Activated CD8-positive, alpha-beta T cell treated with anti-CD3 and anti-CD28 coated beads for 36 hours (primary cell): ENCODE measurements at regions not wholly inside any gene's neighbourhood (a gene's known extent, or its start where the extent isn't known, plus 50 kb on each side); places are given as distances from the start of the nearest gene placed in this dataset.

ENCODE experiments used
- ATAC-seq: fragments of 200-7000 bp; cut with Tn5 transposase; one replicate; pipeline ENCODE4 v1.10.0; 2021; ENCODE audit warnings: mild to moderate bottlenecking, moderate library complexity
- CTCF ChIA-PET: fragments of 350-600 bp; sonication (Branson Sonifier 250); formaldehyde crosslinking; loops from one replicate; lab custom pipeline; 2021; ENCODE audit warnings: antibody characterized with exemption; lab: Charles Lee
- POLR2A ChIA-PET: fragments of 350-600 bp; sonication (Branson Sonifier 250); formaldehyde crosslinking; loops from one replicate; lab custom pipeline; 2021; ENCODE audit warnings: antibody characterized with exemption; lab: Charles Lee
- DNase-seq: peaks from one replicate; pipeline ENCODE4 v3.0.0-alpha.2; 2020
- H3K27ac Mint-ChIP-seq: one replicate; pipeline ENCODE4 v1.8.0; 2021; ENCODE audit warnings: mild to moderate bottlenecking, mixed read lengths
- H3K27me3 Mint-ChIP-seq: one replicate; pipeline ENCODE4 v1.8.0; 2021; ENCODE audit warnings: mixed read lengths
- H3K36me3 Mint-ChIP-seq: one replicate; pipeline ENCODE4 v1.8.0; 2021; ENCODE audit warnings: low read depth, mixed read lengths
- H3K4me1 Mint-ChIP-seq: one replicate; pipeline ENCODE4 v1.8.0; 2021; ENCODE audit warnings: low read depth, mixed read lengths
- H3K4me3 Mint-ChIP-seq: one replicate; pipeline ENCODE4 v1.8.0; 2021; ENCODE audit warnings: mild to moderate bottlenecking, moderate library complexity, mixed read lengths
- H3K9me3 Mint-ChIP-seq: one replicate; pipeline ENCODE4 v1.8.0; 2021; ENCODE audit warnings: mixed read lengths
- CTCF ChIP-seq: fragments of 200-600 bp; IDR thresholded peaks from one replicate; pipeline ENCODE4 v1.8.0; 2022; ENCODE audit warnings: antibody characterized with exemption, mild to moderate bottlenecking
- intact Hi-C: fragments of 100-400 bp; cut with micrococcal nuclease; formaldehyde crosslinking; loops from one replicate; pipeline ENCODE4 v1.10.0; 2022

- ATAC-seq (no peak), DNase-seq (no peak)
- Mint-ChIP-seq H3K9me3 (peaks cover 8% of the 10 kb centered on the region), H3K27ac (no peak overlapping the region), H3K4me3 (no peak overlapping the region), H3K27me3 (no peaks in the 10 kb centered on the region), H3K4me1 (no peaks in the 10 kb centered on the region), H3K36me3 (no peaks in the 10 kb centered on the region)
- intact Hi-C loops = no loop called here
- CTCF ChIA-PET = no interaction called here
- POLR2A ChIA-PET = no interaction called here
- TF ChIP-seq CTCF = no peak
These were observed 509.9 kb upstream of the ZNF608 start for GRCh38 chr5:125256296-125256695.

GRCh38 chr5:125257057-125257972, 510.9 kb upstream of the ZNF608 start:
- ChIA-PET CTCF (no interaction called here), POLR2A (interaction anchor here (0.7 kb wide), 1 partner anchor 411 kb away, joined by 3 read pairs; no protein-coding TSS in a partner anchor)
- no peak overlapping the region for H3K27ac Mint-ChIP-seq
- no peaks in the 10 kb centered on the region for H3K36me3 Mint-ChIP-seq
- intact Hi-C loops = no loop called here
- no peaks in the 10 kb centered on the region for H3K4me1 Mint-ChIP-seq
- peaks cover 8% of the 10 kb centered on the region for H3K9me3 Mint-ChIP-seq
- H3K4me3 Mint-ChIP-seq = no peak overlapping the region
- ATAC-seq (no peak), DNase-seq (no peak)
- H3K27me3 Mint-ChIP-seq = no peaks in the 10 kb centered on the region
- no peak for TF ChIP-seq CTCF

DNA sequence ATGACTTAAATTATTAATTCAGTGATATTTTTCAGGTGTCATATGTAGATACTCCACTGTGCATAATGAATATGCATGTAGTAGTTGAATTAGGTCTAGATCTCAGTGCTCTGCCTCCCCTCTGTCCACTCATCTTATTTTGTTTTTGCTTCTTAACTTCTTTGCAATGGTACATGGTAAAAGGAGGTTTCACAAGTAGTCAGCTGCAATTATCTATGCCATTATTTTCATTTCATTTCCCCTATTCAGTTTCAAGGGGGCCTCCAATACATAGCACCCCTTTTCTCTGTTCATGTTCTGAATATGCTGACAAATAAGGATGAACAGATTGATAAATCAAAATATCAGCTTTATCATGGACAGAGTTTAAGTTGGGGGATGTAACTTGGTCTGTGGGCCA, 511.6 kb upstream of the ZNF608 start:
- ATAC-seq (no peak), DNase-seq (no peak)
- no peaks in the 10 kb centered on the region for H3K36me3 Mint-ChIP-seq
- H3K27ac Mint-ChIP-seq = no peak overlapping the region
- H3K4me1 Mint-ChIP-seq = no peaks in the 10 kb centered on the region
- no peaks in the 10 kb centered on the region for H3K27me3 Mint-ChIP-seq
- intact Hi-C loops = no loop called here
- peaks cover 8% of the 10 kb centered on the region for H3K9me3 Mint-ChIP-seq
- no peak for TF ChIP-seq CTCF
- H3K4me3 Mint-ChIP-seq = no peak overlapping the region
- ChIA-PET POLR2A (no interaction called here), CTCF (no interaction called here)

- Mint-ChIP-seq H3K36me3 (no peaks in the 10 kb centered on the region), H3K4me1 (no peaks in the 10 kb centered on the region), H3K27ac (no peak overlapping the region), H3K4me3 (no peak overlapping the region), H3K9me3 (peaks cover 8% of the 10 kb centered on the region), H3K27me3 (no peaks in the 10 kb centered on the region)
- ChIA-PET CTCF (no interaction called here), POLR2A (interaction anchor here (0.6 kb wide), 1 partner anchor 99 kb away, joined by 3 read pairs; no protein-coding TSS in a partner anchor)
- no peak for ATAC-seq
- no peak for TF ChIP-seq CTCF
- DNase-seq = no peak
- intact Hi-C loops = no loop called here
These were observed 512.2 kb upstream of the ZNF608 start for GRCh38 chr5:125258615-125259014.

DNA sequence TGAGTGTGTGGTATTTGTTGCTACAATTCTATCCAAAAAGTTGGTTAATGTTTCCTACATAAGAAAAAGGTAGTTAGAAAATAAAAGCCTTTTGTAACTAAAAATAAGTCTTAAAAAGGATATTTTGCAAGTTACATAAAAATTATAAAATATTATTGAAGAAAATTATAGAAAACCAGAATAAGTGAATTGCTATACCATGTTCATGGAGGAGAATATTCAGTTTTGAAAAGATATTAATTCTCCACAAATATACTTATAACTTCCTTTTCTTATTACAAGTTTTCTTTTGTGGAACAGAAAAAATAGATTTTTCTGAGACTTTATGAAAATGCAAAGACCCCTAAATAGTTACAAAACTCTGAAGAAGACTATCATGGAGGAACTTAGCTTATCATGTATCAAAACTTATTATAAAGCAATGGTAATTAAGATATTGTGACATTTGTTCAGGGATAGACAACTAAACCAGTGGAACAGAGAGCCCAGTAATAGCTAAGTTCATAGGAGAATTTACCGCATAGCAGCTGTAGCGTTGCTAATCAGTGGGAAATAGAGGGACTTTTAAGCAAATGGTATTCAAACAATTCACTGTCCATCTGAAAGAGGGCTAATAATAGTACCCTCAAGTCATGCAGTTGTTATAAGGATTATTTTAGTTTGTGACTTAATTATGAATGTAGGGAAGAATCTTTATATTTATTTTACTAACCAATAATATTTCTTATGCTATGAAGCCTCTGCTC, 515.2 kb upstream of the ZNF608 start:
- Mint-ChIP-seq H3K36me3 (no peaks in the 10 kb centered on the region), H3K9me3 (no peaks in the 10 kb centered on the region), H3K4me3 (no peak overlapping the region), H3K27ac (no peak overlapping the region), H3K4me1 (no peaks in the 10 kb centered on the region), H3K27me3 (no peaks in the 10 kb centered on the region)
- ChIA-PET CTCF (no interaction called here), POLR2A (no interaction called here)
- DNase-seq (no peak), ATAC-seq (no peak)
- intact Hi-C loops = no loop called here
- TF ChIP-seq CTCF = no peak
